MM.1S (cell line): ENCODE measurements at regions not wholly inside any gene's neighbourhood (a gene's known extent, or its start where the extent isn't known, plus 50 kb on each side); places are given as distances from the start of the nearest gene placed in this dataset.

Experiments
- DNase-seq: peaks from one replicate; pipeline ENCODE4 v3.0.0-alpha.2; 2015
- H2AFZ ChIP-seq: fragments of 300-600 bp; sonication (generic); 2 replicates; pipeline ENCODE4 v1.6.0; 2016; ENCODE audit warnings: antibody characterized with exemption, low read length
- H3F3A ChIP-seq: fragments of 300-600 bp; sonication (generic); 2 replicates; pipeline ENCODE4 v1.6.1; 2016; ENCODE audit warnings: mild to moderate bottlenecking, antibody characterized with exemption, low read length, moderate library complexity, mixed read lengths; ENCODE audit not compliant: insufficient read depth
- H3K27ac ChIP-seq: fragments of 300-600 bp; sonication (generic); 2 replicates; pipeline ENCODE4 v1.5.1; 2016; ENCODE audit warnings: mild to moderate bottlenecking, low read length
- H3K27me3 ChIP-seq: fragments of 300-600 bp; sonication (generic); replicated peaks from 2 replicates; pipeline ENCODE4 v1.6.0; 2016; ENCODE audit warnings: low read length; ENCODE audit not compliant: insufficient read depth
- H3K36me3 ChIP-seq: fragments of 300-600 bp; sonication (generic); replicated peaks from 2 replicates; pipeline ENCODE4 v1.6.1; 2016; ENCODE audit warnings: mild to moderate bottlenecking, low read length, mixed read lengths; ENCODE audit not compliant: insufficient read depth
- H3K4me1 ChIP-seq: fragments of 300-600 bp; sonication (generic); 2 replicates; pipeline ENCODE4 v1.6.1; 2016; ENCODE audit warnings: low read length, mixed read lengths
- H3K4me2 ChIP-seq: fragments of 300-600 bp; sonication (generic); 2 replicates; pipeline ENCODE4 v1.6.0; 2016; ENCODE audit warnings: low read depth, low read length
- H3K4me3 ChIP-seq: fragments of 300-600 bp; sonication (generic); 2 replicates; pipeline ENCODE4 v1.5.1; 2016; ENCODE audit warnings: low read length, mixed read lengths
- H3K79me2 ChIP-seq: fragments of 300-600 bp; sonication (generic); 2 replicates; pipeline ENCODE4 v1.6.1; 2016; ENCODE audit warnings: mixed run types, low read length, mixed read lengths
- H3K9ac ChIP-seq: fragments of 300-600 bp; sonication (generic); 2 replicates; pipeline ENCODE4 v1.6.1; 2016; ENCODE audit warnings: low read length, mixed read lengths
- H3K9me2 ChIP-seq: fragments of 300-600 bp; sonication (generic); replicated peaks from 2 replicates; pipeline ENCODE4 v1.6.1; 2016; ENCODE audit warnings: mild to moderate bottlenecking, low read length, mixed read lengths; ENCODE audit not compliant: insufficient read depth
- H3K9me3 ChIP-seq: fragments of 300-600 bp; sonication (generic); replicated peaks from 2 replicates; pipeline ENCODE4 v1.6.1; 2016; ENCODE audit warnings: mild to moderate bottlenecking, low read length, mixed read lengths; ENCODE audit not compliant: insufficient read depth
- H4K20me1 ChIP-seq: fragments of 300-600 bp; sonication (generic); 2 replicates; pipeline ENCODE4 v1.6.1; 2016; ENCODE audit warnings: mild to moderate bottlenecking, low read length, moderate library complexity, mixed read lengths; ENCODE audit not compliant: insufficient read depth
- CTCF ChIP-seq: fragments of 300-600 bp; sonication (generic); IDR thresholded peaks from 2 replicates; pipeline ENCODE4 v1.5.1; 2016; ENCODE audit warnings: antibody characterized with exemption, low read length, mixed read lengths
- EZH2 ChIP-seq: fragments of 300-600 bp; sonication (generic); optimal IDR thresholded peaks from 2 replicates; pipeline ENCODE3; 2017; ENCODE audit warnings: low read depth, mild to moderate bottlenecking, antibody characterized with exemption, low read length, mixed read lengths
- EZH2phosphoT487 ChIP-seq: fragments of 300-600 bp; sonication (generic); IDR thresholded peaks from 2 replicates; pipeline ENCODE4 v1.6.1; 2018; ENCODE audit warnings: antibody characterized with exemption, low read length

- H3K36me3 ChIP-seq, result no peaks in the 10 kb centered on the region
- no peaks in the 10 kb centered on the region for H3K27me3 ChIP-seq
- TF ChIP-seq EZH2 (no peak), CTCF (no peak), EZH2phosphoT487 (no peak)
- no peaks in the 10 kb centered on the region for H3K4me1 ChIP-seq
- H3K27ac ChIP-seq, result no peak overlapping the region
- no peak for DNase-seq
- H3K4me3 ChIP-seq, result no peak overlapping the region
- H3K9me2 ChIP-seq, result no peaks in the 10 kb centered on the region
- H2AFZ ChIP-seq, result no peak overlapping the region
- no peaks in the 10 kb centered on the region for H3K9me3 ChIP-seq
- no peaks in the 10 kb centered on the region for H3K79me2 ChIP-seq
- H4K20me1 ChIP-seq, result no peaks in the 10 kb centered on the region
- H3F3A ChIP-seq, result no peaks in the 10 kb centered on the region
- H3K9ac ChIP-seq, result no peak overlapping the region
- no peak overlapping the region for H3K4me2 ChIP-seq
Measured at GRCh38 chr12:127619869-127620734, 646.9 kb upstream of the TMEM132C start.

DNA sequence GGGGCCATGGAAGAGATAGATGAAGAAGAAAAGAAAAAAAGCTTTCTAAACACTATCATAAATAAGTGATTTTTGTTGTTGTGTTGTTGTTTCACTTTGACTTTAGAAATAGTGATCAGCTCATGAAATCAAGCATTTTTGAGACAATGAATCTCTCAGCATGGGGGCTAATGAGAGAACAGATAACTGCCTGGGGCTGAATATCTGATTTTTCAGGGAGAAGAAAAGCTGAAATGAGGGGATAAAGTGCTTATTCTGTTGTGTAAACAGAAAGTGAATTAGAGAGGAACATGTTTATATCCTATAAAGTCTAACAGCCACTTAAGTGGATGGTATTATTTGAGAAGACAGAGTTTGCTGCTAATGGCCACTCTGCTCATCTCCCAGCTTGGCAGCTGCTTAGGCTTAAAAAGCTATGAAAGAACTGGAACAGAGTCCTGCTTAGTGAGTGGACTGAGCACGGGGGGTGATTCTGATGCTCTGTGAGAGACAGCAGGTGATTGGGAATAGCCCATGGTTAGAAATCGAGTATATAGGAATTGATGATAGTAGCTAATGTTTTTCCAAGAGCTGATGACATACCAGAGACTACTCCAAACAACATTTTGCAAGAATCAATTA lies 646.1 kb upstream of the TMEM132C start:
- Histone ChIP-seq H3F3A (no peaks in the 10 kb centered on the region), H2AFZ (no peak overlapping the region), H3K36me3 (no peaks in the 10 kb centered on the region), H3K79me2 (no peaks in the 10 kb centered on the region), H3K27me3 (no peaks in the 10 kb centered on the region), H3K9ac (no peak overlapping the region), H3K27ac (no peak overlapping the region), H4K20me1 (no peaks in the 10 kb centered on the region), H3K4me2 (no peak overlapping the region), H3K4me1 (no peaks in the 10 kb centered on the region), H3K9me2 (no peaks in the 10 kb centered on the region), H3K9me3 (no peaks in the 10 kb centered on the region), H3K4me3 (no peak overlapping the region)
- TF ChIP-seq EZH2phosphoT487 (no peak), EZH2 (no peak), CTCF (no peak)
- DNase-seq, result no peak

DNA sequence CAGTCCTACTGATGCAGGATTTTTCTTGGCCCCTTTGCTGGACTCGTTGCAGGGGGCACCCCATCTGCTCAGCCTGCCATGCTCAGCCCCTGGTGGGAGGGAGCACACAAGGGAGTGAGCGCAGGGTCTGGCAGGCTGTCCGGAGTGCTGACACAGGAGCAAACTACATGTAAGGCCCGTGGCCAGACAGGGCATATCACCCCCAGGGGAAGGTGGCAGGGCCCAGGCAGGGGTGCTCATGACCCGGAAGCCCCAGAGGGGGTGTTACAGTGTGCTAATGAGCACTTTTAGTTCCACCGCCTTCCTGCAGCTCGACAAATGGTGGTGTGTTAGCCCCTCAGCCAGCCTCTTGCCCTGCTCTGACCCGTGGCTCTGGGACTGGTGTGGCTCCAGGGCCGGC lies 645.6 kb upstream of the TMEM132C start:
- Histone ChIP-seq H3K9ac (no peak overlapping the region), H3K4me3 (no peak overlapping the region), H4K20me1 (no peaks in the 10 kb centered on the region), H3K27me3 (no peaks in the 10 kb centered on the region), H3K79me2 (no peaks in the 10 kb centered on the region), H3K36me3 (no peaks in the 10 kb centered on the region), H3K9me2 (no peaks in the 10 kb centered on the region), H3F3A (no peaks in the 10 kb centered on the region), H2AFZ (no peak overlapping the region), H3K9me3 (no peaks in the 10 kb centered on the region), H3K4me2 (no peak overlapping the region), H3K4me1 (no peaks in the 10 kb centered on the region), H3K27ac (no peak overlapping the region)
- no peak for DNase-seq
- TF ChIP-seq EZH2, result no peak

- H3K36me3 ChIP-seq, result no peaks in the 10 kb centered on the region
- H3F3A ChIP-seq, result no peaks in the 10 kb centered on the region
- no peak for DNase-seq
- no peaks in the 10 kb centered on the region for H3K4me1 ChIP-seq
- no peaks in the 10 kb centered on the region for H4K20me1 ChIP-seq
- H3K9ac ChIP-seq, result no peak overlapping the region
- H2AFZ ChIP-seq, result no peak overlapping the region
- H3K4me3 ChIP-seq, result no peak overlapping the region
- H3K4me2 ChIP-seq, result no peak overlapping the region
- no peaks in the 10 kb centered on the region for H3K9me3 ChIP-seq
- no peak for TF ChIP-seq EZH2
- H3K9me2 ChIP-seq, result no peaks in the 10 kb centered on the region
- no peaks in the 10 kb centered on the region for H3K79me2 ChIP-seq
- H3K27me3 ChIP-seq, result no peaks in the 10 kb centered on the region
- H3K27ac ChIP-seq, result no peak overlapping the region
Measured at GRCh38 chr12:127623362-127623761, 643.6 kb upstream of the TMEM132C start.
